Epithelial cell of esophagus (primary cell): ENCODE measurements at regions not wholly inside any gene's neighbourhood (a gene's known extent, or its start where the extent isn't known, plus 50 kb on each side); places are given as distances from the start of the nearest gene placed in this dataset.
"Not testable (repeated sequence)": the region's sequence is repeated elsewhere in the genome, so short reads cannot be mapped to it uniquely, and the experiment has no call there.

Source experiments
- DNase-seq: peaks from one replicate; pipeline ENCODE4 v3.0.0; 2010; ENCODE audit warnings: low read depth
- H3K4me3 ChIP-seq: 2 replicates; pipeline ENCODE4 v1.5.1; 2011; ENCODE audit warnings: mild to moderate bottlenecking, low read length, control low read depth
- CTCF ChIP-seq: IDR thresholded peaks from 2 replicates; pipeline ENCODE4 v1.5.1; 2011; ENCODE audit warnings: low read depth, mild to moderate bottlenecking, low read length, control low read depth, inconsistent platforms; ENCODE audit not compliant: insufficient read depth; ENCODE audit errors: missing control alignments

GRCh38 chr5:96111080-96111756 is 149.6 kb upstream of the ELL2 start:
- no peak for TF ChIP-seq CTCF
- H3K4me3 ChIP-seq, result no peak overlapping the region
- no peak for DNase-seq

- TF ChIP-seq CTCF, result no peak
- DNase-seq, result no peak
Measured at GRCh38 chr5:96110300-96110699, 148.6 kb upstream of the ELL2 start.

GRCh38 chr5:96108629-96109028 is 147.0 kb upstream of the ELL2 start:
- DNase-seq, H3K4me3 ChIP-seq: not testable (repeated sequence)

More at GRCh38 chr5:96110300-96110699, 148.6 kb upstream of the ELL2 start:
- no peak overlapping the region for H3K4me3 ChIP-seq

GRCh38 chr5:96103829-96104228 is 142.2 kb upstream of the ELL2 start:
- H3K4me3 ChIP-seq, DNase-seq: not testable (repeated sequence)

- no peak for DNase-seq
- H3K4me3 ChIP-seq, result no peak overlapping the region
- no peak for TF ChIP-seq CTCF
Measured at GRCh38 chr5:96101358-96102089, 139.9 kb upstream of the ELL2 start.

- DNase-seq, H3K4me3 ChIP-seq: not testable (repeated sequence)
Measured at GRCh38 chr5:96097488-96097887, 135.8 kb upstream of the ELL2 start.

GRCh38 chr5:96096724-96097123 is 135.1 kb upstream of the ELL2 start:
- TF ChIP-seq CTCF, result no peak
- DNase-seq, result no peak
- no peak overlapping the region for H3K4me3 ChIP-seq

- no peak overlapping the region for H3K4me3 ChIP-seq
- no peak for DNase-seq
- TF ChIP-seq CTCF, result no peak
Measured at GRCh38 chr5:96094904-96095303, 133.3 kb upstream of the ELL2 start.
